Adrenal gland (tissue), 9 donors: ENCODE measurements at regions not wholly inside any gene's neighbourhood (a gene's known extent, or its start where the extent isn't known, plus 50 kb on each side); places are given as distances from the start of the nearest gene placed in this dataset.
"Not testable (repeated sequence)": the region's sequence is repeated elsewhere in the genome, so short reads cannot be mapped to it uniquely, and the experiment has no call there.

ENCODE experiments used
- DNase-seq, 7 donors: peaks; one replicate each; pipeline ENCODE4 v3.0.0-alpha.2; 2019 to 2020
- H3K27ac ChIP-seq, 5 donors: fragments of 200-600 bp; sonication (generic) in 4 of 5; 1 replicate in 3 of 5; 2 replicates in 2 of 5; pipeline versions ENCODE4 v1.5.1 to v1.8.0; 2016 to 2020; ENCODE audit warnings: mild to moderate bottlenecking in 1 of 5
- H3K27me3 ChIP-seq: fragments of 200-600 bp; 2 replicates; pipeline ENCODE4 v1.8.0; 2021
- H3K36me3 ChIP-seq, 2 donors: fragments of 200-600 bp; replicated peaks in 1 of 2; 1 replicate in 1 of 2; 2 replicates in 1 of 2; pipeline versions ENCODE4 v1.5.1 to v1.8.0; 2018 to 2022
- H3K4me1 ChIP-seq, 2 donors: fragments of 200-600 bp; replicated peaks in 1 of 2; 1 replicate in 1 of 2; 2 replicates in 1 of 2; pipeline versions ENCODE4 v1.5.1 to v1.8.0; 2018 to 2021
- H3K4me3 ChIP-seq, 4 donors: fragments of 200-600 bp; sonication (generic) in 3 of 4; one replicate each; pipeline ENCODE4 v1.5.1; 2016 to 2018
- H3K9me3 ChIP-seq, 3 donors: fragments of 200-600 bp; sonication (generic) in 1 of 3; replicated peaks in 1 of 3; 1 replicate in 2 of 3; 2 replicates in 1 of 3; pipeline versions ENCODE4 v1.5.1 to v1.8.0; 2016 to 2021
- POLR2A ChIP-seq, 2 donors: fragments of 450-650 bp; IDR thresholded peaks; one replicate each; pipeline ENCODE4 v1.6.1; 2017; ENCODE audit warnings: antibody characterized with exemption in 2 of 2, mild to moderate bottlenecking in 2 of 2, moderate library complexity in 1 of 2
- WGBS, 4 donors: extraction: QIAGEN DNeasy Blood & Tissue Kit in 2 of 4; methylation state at CpG; one replicate each; pipeline versions ENCODE4 v1.1.5 to v1.1.7; 2013 to 2017; 5-methylcytosine and 5-hydroxymethylcytosine counted together
- intact Hi-C, 2 donors: fragments of 100-400 bp; cut with DNase I; formaldehyde crosslinking; loops; one replicate each; pipeline versions ENCODE4 v1.14.1 to v1.15.0; 2022 to 2023
- TF ChIP-seq, protein P1 (sequence below), 6 experiments: fragments of 450-650 bp in 4 of 6; fragments of 200-600 bp in 2 of 6; sonication (generic) in 1 of 6; IDR thresholded peaks; 1 replicate in 5 of 6; 2 replicates in 1 of 6; pipeline versions ENCODE4 v1.5.1 to v1.8.0; 2016 to 2021; ENCODE audit warnings: antibody characterized with exemption in 6 of 6, mild to moderate bottlenecking in 2 of 6, moderate library complexity in 1 of 6
- donor health status: healthy with polysubstance abuse.
- donor health status: Bipolar disorder and iron deficiency.
- donor health status: DM: yes; HTN: yes; CAD: no.
- donor health status: DM: no; HTN: no; CAD: no.
- donor health status: DM: no; HTN: no; CAD: no.

DNA sequence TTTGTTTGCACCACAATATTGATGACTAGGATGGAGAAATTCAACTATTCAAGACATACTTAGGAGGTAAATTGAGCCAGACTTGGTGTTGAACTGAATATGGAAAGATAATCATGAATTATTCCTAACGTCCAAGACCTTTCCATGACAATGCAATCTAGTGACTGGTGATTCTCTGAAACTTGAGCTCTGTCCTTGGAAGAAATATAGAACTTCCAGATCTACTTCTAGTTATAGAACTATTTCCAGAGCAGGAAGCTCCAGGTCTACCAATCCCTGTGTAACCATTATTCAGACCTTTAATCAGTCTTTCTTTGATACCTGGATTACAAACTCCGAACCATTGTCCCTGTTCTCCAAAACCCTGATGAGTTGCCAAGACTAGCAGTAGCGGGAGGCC, 272.6 kb upstream of the SLC14A2 start:
- Histone ChIP-seq H3K9me3 (no peaks in the 10 kb centered on the region), H3K4me3 (no peak overlapping the region), H3K4me1 (no peaks in the 10 kb centered on the region), H3K36me3 (no peaks in the 10 kb centered on the region), H3K27me3 (no peaks in the 10 kb centered on the region), H3K27ac (no peak overlapping the region)
- no peak for TF ChIP-seq POLR2A (IDR thresholded peaks at IDR 0.05)
- TF ChIP-seq, protein P1, sequence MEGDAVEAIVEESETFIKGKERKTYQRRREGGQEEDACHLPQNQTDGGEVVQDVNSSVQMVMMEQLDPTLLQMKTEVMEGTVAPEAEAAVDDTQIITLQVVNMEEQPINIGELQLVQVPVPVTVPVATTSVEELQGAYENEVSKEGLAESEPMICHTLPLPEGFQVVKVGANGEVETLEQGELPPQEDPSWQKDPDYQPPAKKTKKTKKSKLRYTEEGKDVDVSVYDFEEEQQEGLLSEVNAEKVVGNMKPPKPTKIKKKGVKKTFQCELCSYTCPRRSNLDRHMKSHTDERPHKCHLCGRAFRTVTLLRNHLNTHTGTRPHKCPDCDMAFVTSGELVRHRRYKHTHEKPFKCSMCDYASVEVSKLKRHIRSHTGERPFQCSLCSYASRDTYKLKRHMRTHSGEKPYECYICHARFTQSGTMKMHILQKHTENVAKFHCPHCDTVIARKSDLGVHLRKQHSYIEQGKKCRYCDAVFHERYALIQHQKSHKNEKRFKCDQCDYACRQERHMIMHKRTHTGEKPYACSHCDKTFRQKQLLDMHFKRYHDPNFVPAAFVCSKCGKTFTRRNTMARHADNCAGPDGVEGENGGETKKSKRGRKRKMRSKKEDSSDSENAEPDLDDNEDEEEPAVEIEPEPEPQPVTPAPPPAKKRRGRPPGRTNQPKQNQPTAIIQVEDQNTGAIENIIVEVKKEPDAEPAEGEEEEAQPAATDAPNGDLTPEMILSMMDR (IDR thresholded peaks at IDR 0.05) = no peak
- intact Hi-C loops = no loop called here
- no peak for DNase-seq
- WGBS, 4 donors = 72 to 83% (median 80%) methylated on average over 3 of the region's 3 CpGs

DNA sequence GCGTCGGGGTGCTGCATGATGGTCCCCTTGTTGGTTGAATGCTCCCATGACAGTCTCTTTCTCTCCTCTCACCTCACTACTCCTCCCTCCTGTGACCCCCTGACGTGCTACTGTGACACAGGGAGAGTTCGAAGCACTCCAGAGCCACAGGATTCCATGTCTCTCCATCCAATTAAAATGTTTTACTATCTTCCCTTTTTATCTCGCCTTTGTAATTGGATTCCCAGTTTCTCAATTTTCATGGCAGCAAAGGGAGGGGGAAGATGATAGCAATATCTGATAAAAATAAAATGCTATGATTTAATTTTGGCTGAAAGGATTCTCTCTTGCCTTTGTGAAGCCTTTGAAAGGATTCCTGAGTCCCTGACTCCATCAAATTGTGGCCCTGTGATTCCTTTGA, 271.9 kb upstream of the SLC14A2 start:
- Histone ChIP-seq H3K27me3 (no peaks in the 10 kb centered on the region), H3K4me1 (no peaks in the 10 kb centered on the region)
- intact Hi-C loops = no loop called here

DNA sequence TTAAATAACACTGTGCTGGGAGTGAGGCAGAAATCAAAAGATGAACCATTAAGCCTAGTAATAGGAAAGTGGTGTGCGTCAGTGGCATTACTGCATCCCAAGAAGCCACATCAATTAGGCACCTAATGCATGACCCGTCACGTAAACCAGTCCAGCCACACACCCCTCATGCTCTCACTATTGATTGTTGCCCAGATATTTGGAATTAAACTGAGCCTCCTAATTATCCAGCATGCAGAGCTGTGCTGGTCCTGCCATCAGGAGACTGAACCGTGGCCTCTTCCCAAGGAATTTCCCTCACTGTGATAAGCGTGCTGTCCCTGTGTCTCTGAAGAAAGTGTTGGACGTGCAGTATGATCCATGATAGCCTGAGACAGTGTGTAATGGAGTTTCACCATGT, 270.6 kb upstream of the SLC14A2 start:
- H3K27me3 ChIP-seq, intact Hi-C loops, H3K27ac ChIP-seq, DNase-seq, H3K36me3 ChIP-seq, H3K4me1 ChIP-seq, H3K4me3 ChIP-seq, H3K9me3 ChIP-seq: not testable (repeated sequence)
- WGBS, 4 donors = 61 to 87% (median 78%) methylated on average over 6 of the region's 6 CpGs

More for the DNA sequence above, 271.9 kb upstream of the SLC14A2 start:
- no peaks in the 10 kb centered on the region for H3K9me3 ChIP-seq
- WGBS, 4 donors = 69 to 80% (median 75%) methylated on average over 5 of the region's 5 CpGs
- TF ChIP-seq, protein P1 (IDR thresholded peaks at IDR 0.05) = no peak
- TF ChIP-seq POLR2A (IDR thresholded peaks at IDR 0.05) = no peak
- H3K36me3 ChIP-seq = no peaks in the 10 kb centered on the region
- no peak overlapping the region for H3K27ac ChIP-seq
- H3K4me3 ChIP-seq = no peak overlapping the region
- no peak for DNase-seq

DNA sequence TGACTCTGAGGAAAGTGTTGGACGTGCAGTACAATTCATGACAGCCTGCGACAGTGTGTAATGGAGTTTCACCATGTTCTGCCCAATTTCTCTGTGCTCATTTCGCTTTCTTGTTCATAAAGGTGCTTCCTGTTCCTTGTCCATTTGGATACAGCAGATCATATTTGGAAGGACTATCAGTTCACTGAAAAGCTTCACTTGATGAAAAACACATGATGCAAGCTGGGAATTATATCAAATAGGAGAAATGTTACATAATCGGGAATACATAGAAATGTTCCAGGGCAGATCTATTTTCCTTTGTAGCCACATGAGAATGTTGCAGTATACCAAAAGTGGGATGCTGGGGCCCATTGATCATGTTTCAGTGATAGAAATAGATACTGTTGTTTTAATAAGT, 266.3 kb upstream of the SLC14A2 start:
- WGBS, 4 donors = 71 to 76% (median 75%) methylated on average over 4 of the region's 4 CpGs
- no peak for DNase-seq
- no peaks in the 10 kb centered on the region for H3K27me3 ChIP-seq
- intact Hi-C loops = no loop called here
- no peaks in the 10 kb centered on the region for H3K4me1 ChIP-seq
- H3K9me3 ChIP-seq = no peaks in the 10 kb centered on the region
- H3K36me3 ChIP-seq = no peaks in the 10 kb centered on the region
- TF ChIP-seq, protein P1 (IDR thresholded peaks at IDR 0.05) = no peak
- no peak for TF ChIP-seq POLR2A (IDR thresholded peaks at IDR 0.05)
- no peak overlapping the region for H3K4me3 ChIP-seq
- H3K27ac ChIP-seq = no peak overlapping the region

DNA sequence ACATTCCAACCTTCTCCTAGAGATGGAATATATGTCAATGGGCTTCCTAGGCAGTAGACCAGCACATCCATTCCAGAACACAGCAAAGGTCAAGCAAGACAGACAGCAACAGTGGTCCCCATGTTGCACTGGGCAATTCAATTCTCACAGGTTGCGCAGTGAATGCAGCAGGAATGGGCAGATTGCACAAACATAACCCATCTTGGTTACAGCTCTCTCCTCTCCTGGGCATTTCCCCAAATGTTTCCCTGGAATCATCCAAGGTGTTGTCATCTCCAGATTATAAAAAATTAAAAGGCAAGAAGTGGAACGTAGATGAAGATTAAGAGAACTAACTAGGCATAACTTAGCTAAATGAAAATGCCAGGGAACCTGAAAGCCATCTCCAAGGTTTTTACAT, 265.8 kb upstream of the SLC14A2 start:
- 75 to 83% (median 79%) methylated on average over 2 of the region's 2 CpGs for WGBS, 4 donors
- intact Hi-C loops = no loop called here
- no peak for DNase-seq
- Histone ChIP-seq H3K9me3 (no peaks in the 10 kb centered on the region), H3K4me1 (no peaks in the 10 kb centered on the region), H3K4me3 (no peak overlapping the region), H3K27me3 (no peaks in the 10 kb centered on the region), H3K36me3 (no peaks in the 10 kb centered on the region), H3K27ac (no peak overlapping the region)
- TF ChIP-seq, protein P1 (IDR thresholded peaks at IDR 0.05) = no peak
- no peak for TF ChIP-seq POLR2A (IDR thresholded peaks at IDR 0.05)
